HG03103 (cell line): ENCODE measurements at regions not wholly inside any gene's neighbourhood (a gene's known extent, or its start where the extent isn't known, plus 50 kb on each side); places are given as distances from the start of the nearest gene placed in this dataset.

Experiments used
- ATAC-seq: cut with Tn5 transposase; IDR thresholded peaks from one replicate; pipeline ENCODE4 v1.9.1; 2021; ENCODE audit warnings: low read depth; ENCODE audit not compliant: unreplicated experiment

- ATAC-seq, result no peak
Observed at GRCh38 chr4:29390921-29391320, 1329.2 kb upstream of the PCDH7 start.

DNA sequence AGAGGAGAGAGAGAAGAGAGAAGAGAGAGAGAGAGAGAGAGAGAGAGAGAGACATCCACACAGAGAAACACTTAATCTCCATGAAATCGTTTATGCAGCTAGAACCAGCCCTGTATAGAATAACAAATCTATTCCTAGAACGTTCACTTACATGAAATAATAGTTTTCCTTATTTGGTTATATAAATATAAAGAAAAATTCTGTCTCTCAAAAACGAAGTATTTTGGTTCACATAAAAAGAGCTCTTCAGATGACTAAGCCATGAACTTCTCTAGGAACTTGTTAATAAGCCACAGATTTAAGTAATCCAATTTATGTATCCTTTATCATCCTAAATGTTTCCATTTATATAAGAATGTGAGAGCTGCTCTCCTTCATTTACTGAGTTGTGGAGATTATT lies 1315.1 kb upstream of the PCDH7 start:
- no peak for ATAC-seq

DNA sequence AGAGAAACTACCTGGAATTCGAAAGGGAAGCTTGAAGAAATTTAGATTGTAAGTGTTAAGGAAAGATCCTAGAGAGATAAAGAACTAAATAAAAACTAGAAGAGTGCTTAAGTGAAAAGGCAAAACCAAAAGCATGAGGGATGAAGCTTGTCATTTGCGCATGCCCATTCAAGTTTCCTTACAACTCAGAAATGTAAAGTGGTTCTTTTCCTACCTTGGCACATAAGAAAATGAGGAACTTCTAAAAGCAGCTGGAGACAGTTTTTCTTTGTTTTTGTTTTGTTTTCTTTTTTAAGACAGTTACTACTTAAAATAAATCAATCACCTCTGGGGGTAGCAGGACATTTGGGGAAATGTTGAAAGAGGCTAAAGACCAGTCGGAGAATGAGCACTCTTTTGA lies 1304.4 kb upstream of the PCDH7 start:
- no peak for ATAC-seq

DNA sequence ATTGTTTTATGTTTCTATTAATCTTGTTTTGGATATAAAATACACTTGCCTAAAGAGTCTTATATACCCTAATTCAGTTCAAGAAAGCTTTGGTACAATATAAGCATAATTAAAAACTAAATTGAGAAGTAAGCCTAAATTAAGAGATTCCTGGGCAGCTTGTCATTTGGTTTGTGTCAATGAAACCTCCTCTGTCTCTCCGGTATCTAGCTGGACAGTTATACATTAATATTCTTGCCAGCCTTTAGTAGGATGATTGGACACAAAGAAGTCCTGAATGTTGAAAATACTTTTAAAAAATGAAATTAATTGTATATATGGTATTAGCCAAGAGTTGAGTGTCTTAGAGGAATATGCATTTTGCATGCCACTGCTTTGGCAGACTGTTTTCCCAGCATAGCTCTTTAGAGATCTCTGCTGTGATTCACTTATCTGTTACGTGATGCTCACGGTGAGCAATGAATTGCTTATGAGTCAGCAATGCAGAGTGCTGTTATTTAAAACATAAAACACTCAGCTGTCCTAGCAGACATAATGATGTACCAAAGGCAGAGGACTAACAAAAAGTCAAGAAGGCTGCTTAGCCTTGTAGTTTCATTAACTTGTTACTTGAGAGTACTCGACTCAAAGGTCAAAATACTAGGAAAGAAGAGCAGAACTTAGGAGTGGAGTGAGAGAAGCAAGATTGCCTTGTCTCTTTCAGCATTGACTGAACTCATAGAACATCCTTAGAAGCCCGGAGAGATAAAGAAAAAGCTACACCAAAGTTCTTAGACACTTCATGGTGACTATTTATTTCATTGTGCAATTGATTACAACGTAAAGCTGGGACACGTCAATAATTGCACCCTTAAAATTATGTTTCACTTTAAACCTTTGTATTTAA lies 1296.1 kb upstream of the PCDH7 start:
- ATAC-seq, result no peak

GRCh38 chr4:29453303-29453820 lies 1266.8 kb upstream of the PCDH7 start:
- ATAC-seq, result no peak

DNA sequence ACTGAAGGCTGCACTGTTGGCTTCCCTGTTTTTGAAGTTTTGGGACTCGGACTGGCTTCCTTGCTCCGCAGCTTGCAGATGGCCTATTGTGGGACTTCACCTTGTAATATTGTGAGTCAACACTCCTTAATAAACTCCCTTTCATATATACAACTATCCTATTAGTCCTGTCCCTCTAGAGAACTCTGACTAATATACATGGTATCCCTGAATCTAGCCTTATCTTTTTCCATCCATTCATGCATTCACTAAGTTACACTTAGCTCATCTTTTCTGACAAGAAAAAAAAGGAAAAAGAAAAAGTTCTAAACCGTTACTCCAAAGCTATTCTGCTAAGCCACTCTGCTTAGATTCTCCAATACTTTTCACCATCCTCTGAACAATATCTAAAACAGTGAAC lies 1260.2 kb upstream of the PCDH7 start:
- no peak for ATAC-seq

GRCh38 chr4:29467044-29467717 lies 1253.0 kb upstream of the PCDH7 start:
- no peak for ATAC-seq
